RCC 7860 (cell line): ENCODE measurements at regions not wholly inside any gene's neighbourhood (a gene's known extent, or its start where the extent isn't known, plus 50 kb on each side); places are given as distances from the start of the nearest gene placed in this dataset.
"Not testable (repeated sequence)": the region's sequence is repeated elsewhere in the genome, so short reads cannot be mapped to it uniquely, and the experiment has no call there.

ENCODE experiments used
- DNase-seq: peaks from one replicate; pipeline ENCODE4 v3.0.0-alpha.2; 2015; ENCODE audit warnings: low spot score
- FAIRE-seq: peaks from 2 replicates; lab custom pipeline; 2012; peaks lifted over from hg19 to GRCh38; lab: Jason Lieb, UNC

- FAIRE-seq (no peak), DNase-seq (no peak)
Measured at GRCh38 chr3:173217127-173217526, 76.1 kb upstream of the SPATA16 start.

- FAIRE-seq, result no peak
- no peak for DNase-seq
Measured at GRCh38 chr3:173216063-173216462, 75.0 kb upstream of the SPATA16 start.

- FAIRE-seq (no peak), DNase-seq (no peak)
Measured at GRCh38 chr3:173214576-173214975, 73.5 kb upstream of the SPATA16 start.

GRCh38 chr3:173199568-173199967 is 58.5 kb upstream of the SPATA16 start:
- no peak for DNase-seq
- FAIRE-seq, result no peak

GRCh38 chr3:173194868-173195267 is 53.8 kb upstream of the SPATA16 start:
- not testable (repeated sequence) for FAIRE-seq, DNase-seq

DNA sequence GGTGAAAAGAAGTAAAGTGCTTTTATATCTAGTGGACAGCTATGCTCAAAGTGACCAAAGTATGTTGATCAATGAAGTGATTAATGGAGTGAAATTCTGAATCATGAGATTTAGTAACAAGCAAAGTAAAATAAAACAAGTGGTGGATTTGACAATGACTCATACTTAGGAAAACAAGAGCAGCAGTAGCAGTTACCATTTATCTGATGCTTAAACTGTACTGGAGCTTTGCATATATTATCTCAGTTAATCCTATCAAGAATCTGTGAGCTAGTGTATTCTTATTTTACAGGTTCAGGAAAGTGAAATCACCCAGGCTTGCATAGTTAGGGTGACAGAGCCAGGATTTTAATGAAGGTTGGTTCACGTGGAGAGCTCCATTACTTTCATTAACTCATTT is 50.6 kb upstream of the SPATA16 start:
- FAIRE-seq, result no peak
- DNase-seq, result no peak
